ENCODE measurements at regions not wholly inside any gene's neighbourhood (a gene's known extent, or its start where the extent isn't known, plus 50 kb on each side); places are given as distances from the start of the nearest gene placed in this dataset.
A peak's percentile ranks its signal among the peaks of the same experiment; 100 is the strongest.

- H3K36me3 ChIP-seq (ENCODE audit: control insufficient read depth in 2 of 4, insufficient read depth in 4 of 4, low read length in 3 of 4): no peaks in the 10 kb centered on the region
- no peak overlapping the region for H3K4me3 ChIP-seq (ENCODE audit: extremely low read depth in 1 of 4, insufficient read depth in 2 of 4, low read depth in 3 of 4, low read length in 4 of 4)
- H4K5ac ChIP-seq (ENCODE audit: insufficient read length, low read depth, low read length): no peak overlapping the region
- H3K79me1 ChIP-seq (ENCODE audit: low read depth, low read length): no peaks in the 10 kb centered on the region
- H3K9ac ChIP-seq (replicated peaks in 1 of 4; ENCODE audit: extremely low read depth in 1 of 4, low read depth in 3 of 4, low read length in 3 of 4): no peak overlapping the region
- H4K91ac ChIP-seq (replicated peaks; ENCODE audit: insufficient read length, low read length): no peak overlapping the region
- no peak overlapping the region for H2BK20ac ChIP-seq (ENCODE audit: low read length)
- H2BK12ac ChIP-seq (ENCODE audit: low read depth, low read length): peak overlapping the region; percentile 35; the same call in 1 of the 2 replicates
- H3K9me3 ChIP-seq (ENCODE audit: insufficient read depth in 2 of 2, low read depth in 1 of 2, low read length in 1 of 2): no peaks in the 10 kb centered on the region
- H4K20me1 ChIP-seq (replicated peaks in 1 of 2; ENCODE audit: control insufficient read depth in 1 of 2, insufficient read depth in 2 of 2, low read length in 2 of 2): no peaks in the 10 kb centered on the region
- peak overlapping the region; percentile 9 for H3K4ac ChIP-seq (replicated peaks; ENCODE audit: insufficient read length, low read depth, low read length)
- no peak overlapping the region for H2BK120ac ChIP-seq (replicated peaks; ENCODE audit: low read depth, low read length)
- no peaks in the 10 kb centered on the region for H3K23me2 ChIP-seq (ENCODE audit: low read depth, low read length)
- no peak overlapping the region for H3K23ac ChIP-seq (ENCODE audit: insufficient read length)
- H2AK5ac ChIP-seq (ENCODE audit: low read depth, low read length): no peak overlapping the region
- no peak overlapping the region for H2BK5ac ChIP-seq (ENCODE audit: low read depth, low read length)
- no peak overlapping the region; the same call in 1 of the 2 replicates for H3K18ac ChIP-seq (ENCODE audit: extremely low read depth, low read length)
- H3K27ac ChIP-seq (ENCODE audit: low read depth, low read length): no peak overlapping the region
- ChIA-PET CTCF (ENCODE audit: partially characterized antibody) (interaction anchor here (1.1 to 11.0 kb wide), 7 partner anchors 13 to 412 kb away, joined by 3 to 144 read pairs (median 41); partner anchors contain the start of gene CNIH3), POLR2A (ENCODE audit: partially characterized antibody) (no interaction called here)
- DNase-seq (ENCODE audit: low read depth in 1 of 2, low spot score in 2 of 2): no peak
- no peak overlapping the region; the same call in 1 of the 2 replicates for H2BK15ac ChIP-seq (ENCODE audit: low read length)
- H3K79me2 ChIP-seq (ENCODE audit: control insufficient read depth in 1 of 2, insufficient read depth in 2 of 2, low read length in 2 of 2): no peaks in the 10 kb centered on the region
- no peak overlapping the region for H4K8ac ChIP-seq (ENCODE audit: extremely low read depth, insufficient read depth, low read length)
- H3K27me3 ChIP-seq (replicated peaks in 1 of 4; ENCODE audit: control insufficient read depth in 3 of 4, extremely low read depth in 1 of 4, insufficient read depth in 3 of 4, low read length in 3 of 4): no peaks in the 10 kb centered on the region
- no peak overlapping the region for H3K14ac ChIP-seq (ENCODE audit: insufficient read length)
- TF ChIP-seq RXRA (IDR thresholded peaks at IDR 0.05; ENCODE audit: insufficient read depth, low read depth, low read length) (no peak), RNF2 (IDR thresholded peaks at IDR 0.05; ENCODE audit: borderline replicate concordance, low read depth, low read length, missing control alignments, poor library complexity, severe bottlenecking) (no peak)
- no peak overlapping the region for H3K4me2 ChIP-seq (ENCODE audit: insufficient read depth in 1 of 2, low read depth in 2 of 2, low read length in 2 of 2)
- H2AFZ ChIP-seq (ENCODE audit: low read length): no peak overlapping the region
- H3K56ac ChIP-seq (replicated peaks; ENCODE audit: insufficient read length, low read depth, low read length): no peak overlapping the region
- peaks cover 5 to 9% (median 5%) of the 10 kb centered on the region in 4 experiments; a peak in 6 of 7 replicates for H3K4me1 ChIP-seq (replicated peaks in 1 of 4; ENCODE audit: control insufficient read depth in 3 of 4, insufficient read depth in 4 of 4, low read length in 3 of 4)
- 85% methylated on average over 4 of the region's 4 CpGs; no CpG with 5 or more reads in 1 of the 2 experiments for WGBS, 2 experiments (ENCODE audit: extremely low coverage in 1 of 2, insufficient coverage in 1 of 2, insufficient read length in 1 of 2, insufficient replicate concordance in 2 of 2, low coverage in 1 of 2, low lambda C conversion rate in 2 of 2, missing lambda C conversion rate in 1 of 2)
- FAIRE-seq: no peak
These were observed 76.5 kb upstream of the WDR26 start for GRCh38 chr1:224510880-224511645.

All from H1 (cell line).